ENCODE measurements at regions not wholly inside any gene's neighbourhood (a gene's known extent, or its start where the extent isn't known, plus 50 kb on each side); places are given as distances from the start of the nearest gene placed in this dataset.

GRCh38 chr5:69032009-69032408 lies 61.8 kb upstream of the SLC30A5 start:
- DNase-seq (ENCODE audit: low spot score), result peak; percentile 30

DNA sequence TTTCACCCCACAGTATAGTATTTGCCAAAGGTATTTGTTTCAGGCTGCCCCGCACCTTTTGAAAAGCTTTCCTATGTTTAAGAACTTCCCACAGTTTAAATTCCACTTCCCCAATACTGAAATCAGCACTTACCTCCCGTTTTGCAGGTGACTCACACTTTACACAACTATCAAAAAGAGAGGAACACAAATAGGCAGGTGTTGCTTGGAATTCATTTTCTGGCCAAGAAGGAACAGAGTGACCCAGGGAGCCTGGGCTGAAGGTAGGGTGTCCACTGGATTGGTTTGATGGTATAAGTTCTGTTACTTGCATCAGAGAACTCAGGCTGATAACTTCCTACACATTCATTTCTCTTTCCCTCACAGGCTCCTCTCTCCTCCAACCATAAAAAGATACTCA lies 60.1 kb upstream of the SLC30A5 start:
- DNase-seq (ENCODE audit: low spot score), result no peak

DNA sequence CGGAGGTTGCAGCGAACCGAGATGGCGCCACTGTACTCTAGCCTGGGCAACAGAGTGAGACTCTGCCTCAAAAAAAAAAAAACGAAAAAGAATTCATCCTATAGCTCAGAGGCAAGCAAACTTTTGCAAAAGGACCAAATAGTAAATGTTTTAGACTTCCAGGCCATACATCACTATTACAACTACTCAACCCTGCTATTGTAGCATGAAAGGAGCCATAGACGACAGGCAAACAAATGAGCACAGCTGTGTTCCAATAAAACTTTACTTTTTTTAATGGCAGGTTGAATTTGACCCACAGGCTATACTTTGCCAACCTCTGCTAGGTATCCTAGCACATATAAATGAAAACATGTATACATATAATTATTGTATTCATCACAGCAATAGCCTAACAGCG lies 58.9 kb upstream of the SLC30A5 start:
- DNase-seq (ENCODE audit: low spot score), result no peak

GRCh38 chr5:69035665-69036064 lies 58.1 kb upstream of the SLC30A5 start:
- DNase-seq (ENCODE audit: low spot score), result no peak

DNA sequence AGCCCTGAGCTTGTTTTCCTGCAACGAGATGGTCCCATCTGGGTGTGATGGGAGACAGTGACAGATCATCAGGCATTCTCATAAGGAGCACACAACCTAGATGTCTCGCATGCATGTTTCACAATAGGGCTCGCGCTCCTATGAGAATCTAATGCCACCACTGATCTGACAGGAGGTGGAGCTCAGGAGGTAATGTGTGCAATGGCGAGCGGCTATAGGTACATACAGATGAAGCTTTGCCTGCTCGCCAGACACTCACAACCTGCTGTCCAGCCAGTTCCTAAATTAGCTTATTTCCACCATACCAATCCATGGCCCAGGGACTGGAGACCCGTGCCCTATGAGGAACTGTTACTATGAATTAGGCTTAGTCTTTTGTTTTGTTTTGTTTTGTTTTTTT lies 55.3 kb upstream of the SLC30A5 start:
- no peak for DNase-seq (ENCODE audit: low spot score)

- no peak for DNase-seq (ENCODE audit: low spot score)
These were observed 54.0 kb upstream of the SLC30A5 start for GRCh38 chr5:69039829-69040228.

DNA sequence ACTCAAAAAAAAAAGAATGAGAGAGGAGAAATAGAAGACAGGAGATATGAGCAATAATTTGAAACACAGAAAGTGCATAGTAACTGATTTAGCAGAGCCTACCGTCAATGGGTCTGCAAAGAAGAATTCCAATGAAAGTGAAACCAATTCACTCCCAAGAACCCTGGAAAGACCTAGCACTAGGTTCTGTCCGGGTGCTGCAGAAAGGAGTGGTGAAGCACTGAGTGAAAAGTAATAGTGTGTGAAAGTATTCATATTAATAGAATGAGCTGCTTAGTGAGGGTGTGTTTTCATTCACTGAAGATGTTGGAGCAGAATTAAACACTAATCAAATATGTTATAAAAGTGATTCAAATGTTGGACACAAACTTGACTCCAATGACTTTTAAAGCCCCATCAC lies 51.3 kb upstream of the SLC30A5 start:
- DNase-seq (ENCODE audit: low spot score), result no peak

GRCh38 chr5:69042915-69043654 lies 50.7 kb upstream of the SLC30A5 start:
- peak; percentile 70 for DNase-seq (ENCODE audit: low spot score)

- DNase-seq (ENCODE audit: low spot score), result no peak
These were observed 50.2 kb upstream of the SLC30A5 start for GRCh38 chr5:69043655-69043996.

Measured in D341Med (cell line).